Astrocyte of the hippocampus (primary cell): ENCODE measurements at regions not wholly inside any gene's neighbourhood (a gene's known extent, or its start where the extent isn't known, plus 50 kb on each side); places are given as distances from the start of the nearest gene placed in this dataset.

ENCODE experiments used
- DNase-seq: peaks from one replicate; pipeline ENCODE4 v3.0.0; 2011; ENCODE audit warnings: low read depth, low spot score

- DNase-seq, result no peak
Measured at GRCh38 chrX:147119088-147119487, 304.5 kb upstream of the CXorf51A start.

- no peak for DNase-seq
Measured at GRCh38 chrX:147079974-147080373, 265.4 kb upstream of the CXorf51A start.

- DNase-seq, result no peak
Measured at GRCh38 chrX:147079457-147079856, 264.9 kb upstream of the CXorf51A start.

- no peak for DNase-seq
Measured at GRCh38 chrX:147077472-147077871, 262.9 kb upstream of the CXorf51A start.

GRCh38 chrX:147072747-147073146 is 258.2 kb upstream of the CXorf51A start:
- no peak for DNase-seq

GRCh38 chrX:147069926-147070325 is 255.4 kb upstream of the CXorf51A start:
- peak; percentile 0 for DNase-seq
